Fibroblast of gingiva (primary cell): ENCODE measurements at regions not wholly inside any gene's neighbourhood (a gene's known extent, or its start where the extent isn't known, plus 50 kb on each side); places are given as distances from the start of the nearest gene placed in this dataset.

Experiments used
- DNase-seq: peaks from one replicate; pipeline ENCODE4 v3.0.0-alpha.2; 2011; ENCODE audit warnings: low read depth

GRCh38 chr13:39858794-39859193 lies 203.3 kb downstream of the COG6 start:
- no peak for DNase-seq

- no peak for DNase-seq
Measured at GRCh38 chr13:39859898-39860297, 204.4 kb downstream of the COG6 start.

- DNase-seq, result no peak
Measured at GRCh38 chr13:39862900-39863299, 207.4 kb downstream of the COG6 start.

- DNase-seq, result no peak
Measured at GRCh38 chr13:39864221-39864620, 208.8 kb downstream of the COG6 start.

GRCh38 chr13:39866722-39867121 lies 211.3 kb downstream of the COG6 start:
- DNase-seq, result no peak

- DNase-seq, result no peak
Measured at GRCh38 chr13:39867807-39868206, 212.3 kb downstream of the COG6 start.

- DNase-seq, result no peak
Measured at GRCh38 chr13:39870197-39870747, 214.8 kb downstream of the COG6 start.

- peak; percentile 26 for DNase-seq
Measured at GRCh38 chr13:39874331-39875053, 219.0 kb downstream of the COG6 start.

GRCh38 chr13:39875111-39875987 lies 219.9 kb downstream of the COG6 start:
- DNase-seq, result no peak

- DNase-seq, result peak; percentile 81
Measured at GRCh38 chr13:39876258-39876657, 220.8 kb downstream of the COG6 start.

- DNase-seq, result no peak
Measured at GRCh38 chr13:39877134-39877533, 221.7 kb downstream of the COG6 start.

GRCh38 chr13:39879286-39880035 lies 224.0 kb downstream of the COG6 start:
- DNase-seq, result no peak

GRCh38 chr13:39881383-39881782 lies 225.9 kb downstream of the COG6 start:
- DNase-seq, result no peak

GRCh38 chr13:39881887-39882286 lies 226.4 kb downstream of the COG6 start:
- DNase-seq, result no peak

GRCh38 chr13:39884166-39884565 lies 228.7 kb downstream of the COG6 start:
- no peak for DNase-seq

GRCh38 chr13:39886336-39886735 lies 230.9 kb downstream of the COG6 start:
- DNase-seq, result peak; percentile 14

GRCh38 chr13:39887387-39887786 lies 231.9 kb downstream of the COG6 start:
- DNase-seq, result peak; percentile 26

GRCh38 chr13:39888865-39889810 lies 233.7 kb downstream of the COG6 start:
- peak; percentile 57 for DNase-seq

GRCh38 chr13:39890537-39890936 lies 235.1 kb downstream of the COG6 start:
- DNase-seq, result no peak

- DNase-seq, result peak; percentile 43
Measured at GRCh38 chr13:39892721-39893685, 237.5 kb downstream of the COG6 start.
